ENCODE measurements at regions not wholly inside any gene's neighbourhood (a gene's known extent, or its start where the extent isn't known, plus 50 kb on each side); places are given as distances from the start of the nearest gene placed in this dataset.

- DNase-seq (ENCODE audit: low read depth), result no peak
- TF ChIP-seq CTCF (IDR thresholded peaks at IDR 0.05; ENCODE audit: control insufficient read depth, extremely low read depth, insufficient read depth), result no peak
- no peak overlapping the region for H3K4me3 ChIP-seq (ENCODE audit: low read depth, low read length)
These were observed 100.7 kb upstream of the PTPN13 start for GRCh38 chr4:86493460-86493859.

- no peak for DNase-seq (ENCODE audit: low read depth)
- H3K4me3 ChIP-seq (ENCODE audit: low read depth, low read length), result no peak overlapping the region
- peak; percentile 66 for TF ChIP-seq CTCF (IDR thresholded peaks at IDR 0.05; ENCODE audit: control insufficient read depth, extremely low read depth, insufficient read depth)
These were observed 97.7 kb upstream of the PTPN13 start for GRCh38 chr4:86496094-86497080.

GRCh38 chr4:86497131-86497530 lies 97.0 kb upstream of the PTPN13 start:
- no peak overlapping the region for H3K4me3 ChIP-seq (ENCODE audit: low read depth, low read length)
- DNase-seq (ENCODE audit: low read depth), result peak; percentile 42

GRCh38 chr4:86497980-86498862 lies 95.9 kb upstream of the PTPN13 start:
- TF ChIP-seq CTCF (IDR thresholded peaks at IDR 0.05; ENCODE audit: control insufficient read depth, extremely low read depth, insufficient read depth), result peak; percentile 77
- DNase-seq (ENCODE audit: low read depth), result no peak

More at GRCh38 chr4:86497131-86497530, 97.0 kb upstream of the PTPN13 start:
- TF ChIP-seq CTCF (IDR thresholded peaks at IDR 0.05; ENCODE audit: control insufficient read depth, extremely low read depth, insufficient read depth), result no peak

GRCh38 chr4:86498863-86499166 lies 95.3 kb upstream of the PTPN13 start:
- no peak for TF ChIP-seq CTCF (IDR thresholded peaks at IDR 0.05; ENCODE audit: control insufficient read depth, extremely low read depth, insufficient read depth)
- no peak for DNase-seq (ENCODE audit: low read depth)

More at GRCh38 chr4:86497980-86498862, 95.9 kb upstream of the PTPN13 start:
- H3K4me3 ChIP-seq (ENCODE audit: low read depth, low read length), result no peak overlapping the region

GRCh38 chr4:86500527-86500926 lies 93.6 kb upstream of the PTPN13 start:
- H3K4me3 ChIP-seq (ENCODE audit: low read depth, low read length), result no peak overlapping the region
- DNase-seq (ENCODE audit: low read depth), result peak; percentile 31
- no peak for TF ChIP-seq CTCF (IDR thresholded peaks at IDR 0.05; ENCODE audit: control insufficient read depth, extremely low read depth, insufficient read depth)

More at GRCh38 chr4:86498863-86499166, 95.3 kb upstream of the PTPN13 start:
- H3K4me3 ChIP-seq (ENCODE audit: low read depth, low read length), result no peak overlapping the region
